DMS79 treated with DMSO at 0.1 percent for 48 hours (cell line): ENCODE measurements at regions not wholly inside any gene's neighbourhood (a gene's known extent, or its start where the extent isn't known, plus 50 kb on each side); places are given as distances from the start of the nearest gene placed in this dataset.
A peak's percentile ranks its signal among the peaks of the same experiment; 100 is the strongest.
"Not testable (repeated sequence)": the region's sequence is repeated elsewhere in the genome, so short reads cannot be mapped to it uniquely, and the experiment has no call there.

Experiments used
- DNase-seq: peaks from one replicate; lab custom pipeline; 2025; lab: John Stamatoyannopoulos, UW

DNA sequence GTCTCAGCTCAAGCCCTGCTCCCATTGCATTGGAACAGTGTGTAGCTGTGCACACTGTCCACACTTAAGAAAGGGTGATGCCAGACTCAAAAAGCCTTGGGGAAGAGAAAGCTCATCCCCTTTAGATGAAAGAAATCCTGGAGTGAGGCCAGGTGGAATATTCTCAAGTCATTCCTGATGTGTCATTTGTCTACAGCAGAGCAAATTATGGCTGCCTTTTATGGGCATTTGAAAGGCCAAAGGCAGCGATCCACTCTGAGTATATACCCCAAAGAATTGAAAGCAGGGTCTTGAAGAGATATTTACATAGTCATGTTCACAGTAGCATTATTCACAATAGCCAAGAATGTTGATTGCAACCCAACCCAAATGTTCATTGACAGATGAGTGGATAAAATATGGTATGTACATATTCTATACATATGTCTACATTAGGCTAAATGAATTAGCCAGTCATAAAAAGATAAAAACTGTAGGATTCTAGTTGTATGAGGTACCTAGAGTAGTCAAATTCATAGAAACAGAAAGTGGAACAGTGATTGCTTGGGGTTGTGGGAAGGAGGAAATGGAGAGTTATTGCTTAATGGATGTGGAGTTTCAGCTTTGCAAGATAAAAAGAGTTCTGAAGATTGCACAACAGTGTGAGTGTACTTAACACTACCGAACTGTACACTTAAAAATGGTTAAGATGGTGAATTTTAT is 214.9 kb downstream of the KCNRG start:
- peak; percentile 19 for DNase-seq

DNA sequence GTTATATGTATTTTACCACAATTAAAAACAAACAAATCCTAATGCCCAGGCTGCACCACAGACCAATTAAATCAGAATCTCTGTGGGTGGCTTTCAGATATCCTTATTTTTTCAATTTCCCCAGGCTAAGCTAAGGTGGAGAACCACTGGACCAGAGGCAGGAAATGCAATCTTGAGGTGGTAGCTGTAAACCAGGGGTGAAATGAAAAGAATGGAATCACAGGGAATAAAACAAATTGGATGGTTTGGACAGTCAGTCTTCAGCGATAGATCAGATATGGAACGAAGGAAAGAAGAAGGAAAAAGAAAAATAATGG is 215.4 kb downstream of the KCNRG start:
- DNase-seq, result no peak

DNA sequence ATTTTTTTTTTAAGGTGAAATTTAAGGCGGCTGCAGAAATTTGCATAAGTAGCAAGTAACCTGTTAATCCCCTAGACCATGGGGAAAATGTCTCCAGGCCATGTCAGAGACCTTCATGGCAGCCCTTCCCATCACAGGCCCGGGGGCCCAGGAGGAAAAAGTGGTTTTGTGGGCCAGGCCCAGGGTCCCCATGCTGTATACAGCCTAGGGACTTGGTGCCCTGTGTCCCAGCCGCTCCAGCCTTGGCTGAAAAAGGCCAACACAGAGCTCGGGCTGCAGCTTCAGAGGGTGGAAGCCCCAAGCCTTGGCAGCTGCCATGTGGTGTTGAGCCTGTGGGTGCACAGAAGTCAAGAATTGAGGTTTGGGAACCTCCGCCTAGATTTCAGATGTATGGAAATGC is 218.3 kb downstream of the KCNRG start:
- not testable (repeated sequence) for DNase-seq

DNA sequence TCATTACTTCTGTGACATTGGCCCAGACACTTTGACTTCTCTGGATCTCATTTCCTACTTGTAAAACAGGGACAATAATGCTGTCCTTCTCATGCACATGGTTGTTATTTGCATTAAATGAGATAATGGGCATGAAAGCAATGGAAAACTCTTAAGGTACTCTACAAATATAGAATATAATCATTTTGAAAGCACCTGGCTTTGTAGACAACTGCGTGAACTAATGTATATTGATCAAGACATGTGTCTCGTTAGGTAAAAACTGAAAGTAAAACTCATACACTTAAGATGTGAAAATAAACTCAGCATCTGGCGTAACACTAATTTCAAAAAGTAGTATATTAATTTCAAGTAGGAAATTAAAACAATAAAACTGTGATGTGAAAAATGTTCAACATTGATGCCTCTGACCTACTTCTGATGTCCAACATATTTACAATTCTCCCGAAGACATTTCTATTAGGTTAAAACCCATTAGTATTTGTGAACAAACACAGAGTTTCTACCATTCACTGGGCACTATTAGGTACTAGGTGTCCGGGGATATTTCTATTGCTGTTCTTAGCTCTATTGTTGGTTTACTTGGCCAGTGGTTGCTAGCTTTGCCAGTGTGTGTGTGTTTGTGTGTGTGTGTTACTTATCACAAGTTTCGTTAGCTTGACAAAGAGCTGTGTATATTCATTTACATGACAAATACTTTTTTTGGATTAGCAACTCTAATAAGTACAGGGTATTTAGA is 220.5 kb downstream of the KCNRG start:
- DNase-seq, result no peak

DNA sequence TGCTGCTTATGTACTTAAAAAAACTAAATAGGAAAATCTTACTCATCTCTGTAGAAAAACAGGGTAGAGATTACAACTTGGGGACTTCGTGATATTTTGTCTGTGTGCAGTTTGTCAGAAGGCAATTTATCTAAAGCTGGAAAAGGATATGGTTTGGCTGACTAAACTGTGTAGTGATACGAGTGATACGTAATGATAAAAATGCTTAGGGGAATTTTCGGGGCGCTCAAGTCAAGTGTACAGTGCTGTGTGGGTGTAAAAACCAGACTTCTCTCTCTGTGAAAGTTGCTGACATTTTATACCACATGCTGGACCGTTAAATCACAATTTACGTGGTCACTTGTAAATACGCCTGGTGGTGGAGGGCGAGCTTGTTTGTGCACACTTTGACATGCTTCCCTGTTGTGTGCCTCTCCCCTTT is 221.7 kb downstream of the KCNRG start:
- no peak for DNase-seq

DNA sequence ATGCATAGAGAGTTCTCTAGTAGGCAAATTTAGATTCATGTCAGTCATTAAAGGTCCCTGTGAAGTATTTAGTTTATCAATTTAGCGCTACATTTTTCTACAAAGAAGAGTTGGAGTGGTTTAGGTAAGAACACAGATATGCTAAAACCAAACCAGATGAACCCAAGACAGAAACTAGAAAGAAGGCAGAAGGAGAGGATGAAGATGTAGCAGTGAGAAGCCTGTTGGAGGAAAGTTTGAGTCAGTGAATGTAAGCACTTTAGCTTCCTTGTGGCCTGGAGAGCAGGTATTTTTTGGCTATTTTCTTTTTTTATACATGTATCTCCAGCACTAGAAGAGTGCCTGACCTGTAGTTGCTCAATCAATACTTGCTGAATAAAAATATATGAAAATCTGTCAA is 223.7 kb downstream of the KCNRG start:
- DNase-seq, result no peak

DNA sequence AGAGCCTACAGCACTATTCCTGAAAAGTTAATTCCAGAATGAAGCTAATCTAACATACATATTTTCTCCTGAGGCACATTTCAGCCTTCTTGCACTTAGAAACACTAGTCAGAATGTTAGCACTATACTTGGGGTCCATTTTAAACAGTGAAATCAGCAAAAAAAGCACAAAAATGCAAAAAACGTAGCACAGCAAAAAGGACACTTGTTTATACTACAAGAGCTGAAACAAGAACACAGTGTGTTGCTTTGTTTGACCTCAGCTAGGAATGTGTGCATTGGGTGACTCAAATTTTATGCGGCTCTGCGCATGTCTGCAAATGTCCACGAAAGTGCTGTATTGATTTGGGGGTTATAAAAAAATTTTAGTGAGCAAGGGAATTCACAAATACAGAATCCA is 226.2 kb downstream of the KCNRG start:
- no peak for DNase-seq

DNA sequence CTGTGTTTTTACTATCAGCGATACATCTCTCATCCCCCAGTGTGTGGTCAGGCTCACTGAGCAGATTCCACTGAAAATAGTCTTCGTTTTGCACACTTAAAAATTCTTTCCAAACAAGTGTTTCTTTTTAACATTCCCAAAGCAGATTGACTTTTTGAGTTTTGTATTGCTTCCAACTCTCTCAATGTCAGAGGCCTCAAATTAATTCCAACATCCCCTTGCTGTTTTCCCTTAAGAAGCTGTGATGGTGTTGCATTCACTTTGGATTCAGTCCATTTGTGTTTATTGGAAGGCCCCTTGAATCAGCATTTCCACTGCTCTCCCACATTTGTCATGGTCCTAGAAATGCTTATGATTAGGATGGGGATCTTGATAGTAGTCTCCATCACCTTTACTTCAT is 228.7 kb downstream of the KCNRG start:
- no peak for DNase-seq

DNA sequence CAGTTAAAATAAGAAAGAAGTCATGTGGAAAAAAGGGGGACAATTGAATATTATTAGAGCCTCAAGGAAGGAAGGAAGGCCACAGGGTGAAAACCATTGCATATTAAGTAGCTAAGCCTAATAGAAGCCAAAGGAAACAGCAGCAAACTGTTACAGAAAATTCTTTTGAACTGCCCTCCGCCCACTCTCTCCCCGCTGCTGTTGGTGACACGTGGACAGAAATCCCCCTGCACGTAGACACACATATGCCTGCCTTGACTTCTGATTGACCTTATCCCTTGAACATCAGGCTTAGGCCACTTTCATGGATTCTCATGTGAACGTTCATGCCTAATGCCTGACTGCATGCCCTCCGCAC is 229.1 kb downstream of the KCNRG start:
- DNase-seq, result no peak

DNA sequence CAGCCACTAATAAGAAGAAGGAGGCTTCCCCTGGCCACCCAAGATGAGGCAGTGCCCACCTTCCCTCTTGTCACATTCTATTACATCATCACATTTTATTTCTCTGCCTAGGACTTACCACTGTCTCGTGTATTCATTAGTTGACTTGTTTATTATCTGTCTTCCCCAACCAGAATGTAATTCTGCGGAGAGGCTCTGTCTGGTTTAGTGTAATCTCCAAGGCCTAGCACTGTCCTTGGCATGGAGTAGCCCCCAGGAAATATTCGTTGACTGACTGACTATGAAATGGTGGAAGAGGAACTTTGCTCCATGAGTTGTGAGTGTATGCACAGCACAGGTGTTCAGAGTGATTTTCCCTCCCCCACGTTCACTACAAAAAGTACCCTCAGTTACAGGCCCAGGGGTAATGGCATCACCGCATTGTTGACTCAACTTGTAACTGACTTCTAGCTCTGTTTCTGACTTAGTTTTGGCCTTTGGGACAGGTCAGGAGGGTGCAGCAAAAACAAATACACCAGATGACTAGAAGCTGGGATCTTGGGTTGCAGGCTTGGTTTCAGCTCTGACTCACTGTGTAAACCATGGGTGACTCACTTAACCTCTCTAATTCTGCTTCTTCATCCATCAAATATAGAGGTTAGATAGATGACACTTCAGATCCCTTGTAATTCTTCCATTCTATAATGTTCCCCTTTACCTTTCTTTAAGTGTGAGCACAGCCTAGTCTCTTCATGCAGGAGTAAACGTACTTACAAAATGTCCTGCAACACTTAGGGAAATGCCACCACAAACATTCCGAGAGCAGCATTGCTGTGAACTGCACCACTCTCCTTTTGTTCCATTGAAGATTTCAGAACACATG is 229.7 kb downstream of the KCNRG start:
- no peak for DNase-seq

DNA sequence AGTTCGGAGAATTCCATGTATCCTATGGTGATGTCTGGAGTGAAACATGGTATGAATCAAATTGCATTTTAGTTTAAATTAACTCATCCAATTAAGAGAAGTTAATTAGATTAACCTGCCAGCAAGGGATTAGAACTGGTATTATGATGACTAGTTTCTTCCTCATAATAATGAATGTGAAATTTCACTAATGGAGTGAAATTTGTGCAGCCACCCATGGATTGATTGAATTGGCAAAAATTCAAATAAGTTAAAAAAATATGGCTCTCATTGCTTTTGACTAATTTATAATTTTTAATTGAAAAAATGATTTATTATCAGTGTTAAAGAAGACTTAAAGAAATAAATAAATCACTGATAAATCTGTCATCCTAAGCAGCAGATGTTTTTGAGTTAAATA is 232.0 kb downstream of the KCNRG start:
- DNase-seq, result no peak

DNA sequence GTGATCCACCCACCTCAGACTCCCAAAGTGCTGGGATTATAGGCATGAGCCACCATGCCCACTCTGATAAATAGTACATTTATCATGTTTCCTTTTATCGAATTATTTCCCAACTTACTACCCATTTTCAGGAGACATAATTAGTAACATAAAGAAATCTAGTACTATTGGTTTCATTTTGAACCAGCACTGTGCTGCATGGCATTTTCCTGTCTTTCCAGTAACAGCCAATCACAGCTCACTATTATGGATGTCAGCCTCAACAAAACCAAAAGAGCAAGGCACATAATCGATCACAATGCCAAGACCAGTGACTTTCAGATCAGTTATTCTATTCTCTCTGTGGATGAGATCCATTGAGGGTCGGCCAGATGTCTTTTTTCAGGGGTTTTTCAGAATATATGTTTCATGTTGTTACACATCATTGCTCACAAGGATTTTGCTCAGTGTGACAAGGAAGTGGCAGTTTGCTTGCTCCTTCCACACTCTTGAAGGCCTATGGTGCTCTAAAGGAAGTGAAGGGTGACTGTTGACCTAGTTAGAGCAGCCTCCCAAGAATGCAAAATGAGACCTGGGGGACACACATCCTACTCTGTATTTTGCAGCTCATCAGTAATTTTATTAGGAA is 233.4 kb downstream of the KCNRG start:
- peak; percentile 8 for DNase-seq

DNA sequence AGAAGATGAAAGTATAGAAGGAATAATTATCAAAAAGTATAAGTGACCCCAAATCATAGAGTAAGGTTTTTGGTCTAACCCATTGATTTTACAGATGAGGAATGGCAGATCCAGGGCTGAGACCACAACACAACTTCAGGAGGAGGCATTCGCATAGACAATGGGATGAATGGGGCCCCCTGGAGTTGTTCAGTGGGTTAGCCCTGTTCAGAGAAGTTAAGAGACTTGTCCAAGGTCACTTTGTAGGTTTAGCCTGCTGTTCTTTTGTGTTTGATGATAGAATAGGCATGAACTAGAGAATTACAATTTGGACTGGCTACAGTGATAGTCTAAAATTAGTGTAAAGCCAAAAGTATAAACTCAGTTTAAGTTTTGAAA is 233.9 kb downstream of the KCNRG start:
- no peak for DNase-seq

DNA sequence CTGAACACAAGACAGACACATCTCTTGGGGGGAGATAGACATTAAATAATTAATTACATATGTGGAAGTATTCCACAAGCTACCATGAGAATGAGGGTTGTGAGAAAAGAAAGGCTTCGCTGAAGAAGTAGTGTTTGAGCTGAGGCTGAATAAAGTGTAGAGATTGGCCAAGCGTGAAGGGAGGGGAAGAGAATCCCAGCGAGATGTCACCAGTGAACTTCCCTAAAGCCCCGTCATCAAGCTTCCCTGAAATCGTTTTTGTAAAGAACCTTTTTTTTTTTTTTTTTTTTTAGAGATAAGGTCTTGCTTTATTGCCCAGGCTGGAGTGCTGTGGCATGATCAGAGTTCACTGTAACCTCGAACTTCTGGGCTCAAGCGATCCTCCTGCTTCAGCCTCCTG is 235.2 kb downstream of the KCNRG start:
- DNase-seq, result no peak

DNA sequence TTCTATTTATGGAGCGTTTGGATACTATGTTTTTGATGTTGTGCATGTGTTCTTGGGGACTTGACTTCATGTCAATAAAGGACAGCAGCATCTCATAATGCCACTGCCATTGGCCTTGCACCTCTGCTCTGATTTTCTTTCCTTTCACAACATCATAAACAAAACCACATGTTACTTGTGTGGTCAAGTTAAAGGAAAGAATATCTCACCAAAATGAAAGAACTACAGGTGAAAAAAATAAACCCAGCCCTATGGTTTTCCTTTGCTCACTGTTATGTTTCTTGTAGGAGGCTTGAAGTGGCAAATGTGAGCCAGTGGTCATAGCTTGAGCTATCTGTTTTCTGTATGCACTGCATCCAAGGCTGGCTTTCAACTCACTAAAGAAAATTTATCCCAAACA is 240.4 kb downstream of the KCNRG start:
- DNase-seq, result no peak

DNA sequence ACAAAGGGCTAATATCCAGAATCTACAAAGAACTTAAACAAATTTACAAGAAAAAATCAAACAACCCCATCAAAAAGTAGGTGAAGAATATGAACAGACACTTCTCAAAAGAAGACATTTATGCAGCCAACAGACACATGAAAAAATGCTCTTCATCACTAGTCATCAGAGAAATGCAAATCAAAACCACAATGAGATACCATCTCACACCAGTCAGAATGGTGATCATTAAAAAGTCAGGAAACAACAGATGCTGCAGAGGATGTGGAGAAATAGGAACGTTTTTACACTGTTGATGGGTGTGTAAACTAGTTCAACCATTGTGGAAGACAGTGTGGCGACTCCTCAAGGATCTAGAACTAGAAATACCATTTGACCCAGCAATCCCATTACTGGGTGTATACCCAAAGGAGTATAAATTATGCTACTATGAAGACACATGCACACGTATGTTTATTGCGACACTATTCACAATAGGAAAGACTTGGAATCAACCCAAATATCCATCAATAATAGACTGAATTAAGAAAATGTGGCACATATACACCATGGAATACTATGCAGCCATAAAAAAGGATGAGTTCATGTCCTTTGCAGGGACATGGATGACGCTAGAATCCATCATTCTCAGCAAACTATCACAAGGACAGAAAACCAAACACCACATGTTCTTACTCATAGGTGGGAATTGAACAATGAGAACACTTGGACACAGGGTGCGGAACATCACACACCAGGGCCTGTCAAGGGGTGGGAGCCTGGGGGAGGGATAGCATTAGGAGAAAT is 241.5 kb downstream of the KCNRG start:
- DNase-seq, result not testable (repeated sequence)

DNA sequence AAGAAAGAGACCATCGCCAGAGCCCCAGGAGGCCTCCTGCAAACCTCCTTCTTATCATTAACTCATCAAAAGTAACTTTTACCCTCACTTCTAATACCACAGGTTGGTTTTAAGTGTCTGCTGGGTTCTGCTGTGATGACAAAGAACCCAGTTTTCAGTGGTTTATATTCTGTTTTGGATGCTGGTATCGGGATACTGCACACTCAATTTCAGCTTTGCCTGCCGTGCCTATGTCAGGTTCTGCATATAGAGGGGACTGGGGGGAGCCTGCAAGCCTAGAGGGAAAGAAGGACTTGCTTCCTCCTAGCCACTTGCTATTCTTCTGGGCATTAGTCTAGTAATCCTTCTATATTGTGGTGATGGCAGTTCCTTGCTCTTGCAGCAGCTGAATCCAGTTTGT is 242.4 kb downstream of the KCNRG start:
- no peak for DNase-seq

DNA sequence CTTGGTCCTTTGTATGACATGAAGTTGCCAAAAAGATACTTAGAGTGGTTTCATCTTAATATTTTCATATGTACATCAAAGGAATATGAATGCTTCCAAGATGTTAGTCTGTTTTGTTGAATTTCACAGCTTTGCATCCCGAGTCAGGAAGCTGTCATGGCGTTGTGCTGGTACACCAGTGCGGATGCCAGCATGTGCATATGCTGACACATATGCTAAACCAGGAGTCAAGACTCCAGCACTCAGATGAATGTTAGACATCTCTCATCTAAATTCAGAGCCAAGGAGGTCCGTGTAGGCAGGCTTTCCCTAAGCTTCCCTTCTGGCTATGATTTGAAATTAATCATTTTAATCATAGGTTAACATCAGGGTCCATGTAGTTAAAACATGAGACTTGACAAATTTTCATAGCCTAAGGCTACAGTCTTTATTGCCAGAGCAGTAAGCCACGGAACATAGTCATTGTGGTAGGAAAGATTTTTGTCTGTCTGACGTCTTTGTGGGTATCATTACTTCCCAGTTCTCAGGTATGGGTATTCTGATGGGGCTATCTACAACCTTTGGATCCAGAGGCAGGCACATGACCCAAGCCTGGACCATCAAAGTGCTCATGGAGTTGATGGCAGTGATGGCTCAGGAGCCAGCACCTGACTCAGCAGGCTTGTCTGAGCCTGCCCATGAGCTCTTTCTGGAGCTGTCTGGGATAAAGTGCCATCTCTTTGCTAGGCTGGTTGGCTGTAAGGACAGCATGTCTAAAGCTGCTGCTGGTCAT is 246.1 kb downstream of the KCNRG start:
- no peak for DNase-seq

DNA sequence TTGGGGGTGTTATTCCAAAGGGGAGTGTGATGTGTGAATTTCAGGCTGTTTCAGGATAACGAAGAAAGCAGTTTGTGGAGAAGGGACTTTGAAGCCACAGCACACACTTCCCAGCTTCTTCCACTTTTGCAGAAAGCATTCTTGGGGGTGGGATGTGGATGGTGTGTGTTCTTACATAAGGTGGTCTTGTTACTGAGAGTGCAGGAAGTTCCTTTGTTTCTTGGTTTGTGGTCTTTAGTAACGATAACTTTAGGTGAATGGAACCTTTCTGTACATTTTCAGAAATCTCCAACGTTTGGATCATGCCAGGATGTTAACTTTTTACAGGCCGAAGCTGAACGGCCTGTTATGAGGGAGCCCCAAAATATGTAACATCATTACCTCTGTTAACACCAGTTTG is 251.8 kb downstream of the KCNRG start:
- no peak for DNase-seq

DNA sequence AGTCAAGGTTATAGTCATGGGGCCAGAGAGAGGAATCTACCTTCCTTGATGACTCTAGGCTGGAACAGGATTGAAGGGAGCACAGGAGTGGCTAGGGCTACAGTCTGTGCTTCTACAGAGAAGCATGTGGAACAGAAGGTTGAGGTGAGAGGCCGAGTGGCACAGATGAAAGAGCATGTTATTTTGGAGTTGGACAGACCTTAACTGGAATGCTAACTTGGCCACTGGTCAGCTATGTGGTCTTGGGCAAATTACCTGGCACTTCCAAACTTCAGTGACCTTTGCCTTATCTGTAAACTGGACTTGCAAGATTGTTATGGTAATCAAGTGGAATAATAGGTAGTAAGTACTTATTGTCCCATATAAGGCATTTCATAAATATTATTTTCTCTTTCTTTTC is 252.7 kb downstream of the KCNRG start:
- no peak for DNase-seq

DNA sequence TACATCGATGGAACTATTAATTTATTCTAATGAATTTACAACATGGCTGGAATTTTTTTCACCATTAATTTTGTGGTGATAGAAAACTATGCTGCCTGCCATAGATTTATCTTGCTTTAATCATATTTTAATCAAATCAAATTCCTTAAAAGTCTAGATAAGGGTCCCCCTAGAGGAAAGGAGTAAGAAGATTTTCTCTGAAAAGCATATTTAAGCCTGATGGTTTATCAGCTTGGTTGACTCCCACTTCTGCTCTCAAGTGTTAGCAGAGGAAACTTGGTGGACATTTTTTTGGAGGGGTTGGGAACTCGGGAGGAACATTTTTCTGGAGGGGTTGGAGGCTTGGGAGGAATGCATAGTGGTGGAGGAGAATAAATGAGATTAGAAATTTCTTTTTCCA is 253.3 kb downstream of the KCNRG start:
- DNase-seq, result no peak
